Heart left ventricle (tissue), 16 donors: ENCODE measurements at regions not wholly inside any gene's neighbourhood (a gene's known extent, or its start where the extent isn't known, plus 50 kb on each side); places are given as distances from the start of the nearest gene placed in this dataset.
A peak's percentile ranks its signal among the peaks of the same experiment; 100 is the strongest.

Source experiments
- ATAC-seq, 4 donors: fragments of 200-7000 bp; cut with Tn5 transposase; one replicate each; pipeline ENCODE4 v1.9.1; 2020 to 2022; ENCODE audit warnings: moderate library complexity in 4 of 4, mild to moderate bottlenecking in 3 of 4, moderate number of reproducible peaks in 1 of 4
- DNase-seq, 5 donors: peaks; one replicate each; pipeline ENCODE4 v3.0.0-alpha.2; 2020
- H3K27ac ChIP-seq, 12 donors: fragments of 200-600 bp; sonication (generic) in 4 of 12; one replicate each; pipeline versions ENCODE4 v1.5.0 to v1.8.0; 2016 to 2022; ENCODE audit warnings: mild to moderate bottlenecking in 2 of 12
- H3K27me3 ChIP-seq, 9 donors: fragments of 200-600 bp; sonication (generic) in 2 of 9; one replicate each; pipeline versions ENCODE4 v1.5.1 to v1.8.0; 2016 to 2022; ENCODE audit warnings: mild to moderate bottlenecking in 3 of 9
- H3K36me3 ChIP-seq, 9 donors: fragments of 200-600 bp; sonication (generic) in 2 of 9; one replicate each; pipeline versions ENCODE4 v1.5.0 to v1.8.0; 2018 to 2022; ENCODE audit warnings: mild to moderate bottlenecking in 2 of 9
- H3K4me1 ChIP-seq, 12 donors: fragments of 200-600 bp; sonication (generic) in 4 of 12; one replicate each; pipeline versions ENCODE4 v1.5.0 to v1.8.0; 2016 to 2022; ENCODE audit warnings: mild to moderate bottlenecking in 3 of 12
- H3K4me3 ChIP-seq, 12 donors: fragments of 200-600 bp; sonication (generic) in 4 of 12; one replicate each; pipeline versions ENCODE4 v1.5.0 to v1.8.0; 2017 to 2022; ENCODE audit warnings: mild to moderate bottlenecking in 9 of 12, moderate library complexity in 4 of 12
- H3K9me3 ChIP-seq, 12 donors: fragments of 200-600 bp; sonication (generic) in 4 of 12; one replicate each; pipeline versions ENCODE4 v1.5.0 to v1.8.0; 2016 to 2022; ENCODE audit warnings: mild to moderate bottlenecking in 1 of 12
- POLR2A ChIP-seq, 2 donors: fragments of 450-650 bp; IDR thresholded peaks; one replicate each; pipeline ENCODE4 v1.6.1; 2017; ENCODE audit warnings: antibody characterized with exemption in 2 of 2, mild to moderate bottlenecking in 2 of 2, moderate library complexity in 2 of 2
- WGBS, 4 donors: extraction: QIAGEN DNeasy Blood & Tissue Kit in 2 of 4; methylation state at CpG; one replicate each; pipeline versions ENCODE4 v1.1.5 to v1.1.7; 2013 to 2018; 5-methylcytosine and 5-hydroxymethylcytosine counted together
- intact Hi-C, 10 donors: fragments of 100-400 bp; cut with DNase I; formaldehyde crosslinking; loops; one replicate each; pipeline versions ENCODE4 v1.11.1 to v1.14.2; 2022
- TF ChIP-seq, protein P1 (sequence below), 12 donors: fragments of 200-600 bp; sonication (generic) in 4 of 12; IDR thresholded peaks; one replicate each; pipeline versions ENCODE4 v1.5.0 to v1.8.0; 2018 to 2022; ENCODE audit warnings: antibody characterized with exemption in 12 of 12, mild to moderate bottlenecking in 5 of 12
- donor health status: ischemic (EF 13 %, LVEDD 7.1; RV severe dilation, severe dysfunction).
- donor health status: healthy with polysubstance abuse.
- donor health status: DM: no; HTN: yes; CAD: no.
- donor health status: DM: no; HTN: no; CAD: no.
- donor health status: ischemic (EF 25% LVEDD 6.9; RV normal size, moderate dysfunction).
- donor health status: ischemic (EF 25% LVEDD 5.7; RV mildly dilated, moderate dysfunction).
- donor health status: healthy.
- donor health status: DM: yes; HTN: yes; CAD: no.
- donor health status: ischemic (EF 35%, LVEDD 5.7; RV mildly dilated, moderate dysfunction).
- donor health status: nonischemic (EF 11% LVEDD 7.7; RV severe dilation, severe dysfunction).
- donor health status: DM: yes; HTN: yes; CAD: no.
- donor health status: PGD.
- donor health status: ischemic (EF 29% LVEDD 5.4; RV normal size, mild dysfunction).
- donor health status: nonischemic (EF 23%, LVEDD 6.1; RV moderate dilation, normal function).

- intact Hi-C loops, result no loop called here
- no peak overlapping the region for H3K4me3 ChIP-seq
- H3K9me3 ChIP-seq, result peaks cover 0 to 35% (median 11%) of the 10 kb centered on the region in 12 donors
- TF ChIP-seq, protein P1, sequence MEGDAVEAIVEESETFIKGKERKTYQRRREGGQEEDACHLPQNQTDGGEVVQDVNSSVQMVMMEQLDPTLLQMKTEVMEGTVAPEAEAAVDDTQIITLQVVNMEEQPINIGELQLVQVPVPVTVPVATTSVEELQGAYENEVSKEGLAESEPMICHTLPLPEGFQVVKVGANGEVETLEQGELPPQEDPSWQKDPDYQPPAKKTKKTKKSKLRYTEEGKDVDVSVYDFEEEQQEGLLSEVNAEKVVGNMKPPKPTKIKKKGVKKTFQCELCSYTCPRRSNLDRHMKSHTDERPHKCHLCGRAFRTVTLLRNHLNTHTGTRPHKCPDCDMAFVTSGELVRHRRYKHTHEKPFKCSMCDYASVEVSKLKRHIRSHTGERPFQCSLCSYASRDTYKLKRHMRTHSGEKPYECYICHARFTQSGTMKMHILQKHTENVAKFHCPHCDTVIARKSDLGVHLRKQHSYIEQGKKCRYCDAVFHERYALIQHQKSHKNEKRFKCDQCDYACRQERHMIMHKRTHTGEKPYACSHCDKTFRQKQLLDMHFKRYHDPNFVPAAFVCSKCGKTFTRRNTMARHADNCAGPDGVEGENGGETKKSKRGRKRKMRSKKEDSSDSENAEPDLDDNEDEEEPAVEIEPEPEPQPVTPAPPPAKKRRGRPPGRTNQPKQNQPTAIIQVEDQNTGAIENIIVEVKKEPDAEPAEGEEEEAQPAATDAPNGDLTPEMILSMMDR (IDR thresholded peaks at IDR 0.05), result peak; percentile 31 to 54 (median 42)
- no peak for TF ChIP-seq POLR2A (IDR thresholded peaks at IDR 0.05)
- H3K36me3 ChIP-seq, result no peaks in the 10 kb centered on the region
- ATAC-seq (peak; percentile 73 to 90 (median 85)), DNase-seq (peak in 4 of 5 donors; percentile 23 to 55 (median 32))
- H3K4me1 ChIP-seq, result peaks cover 0 to 7% (median 0%) of the 10 kb centered on the region in 12 donors
- 36 to 52% (median 43%) methylated on average over 2 of the region's 2 CpGs; no CpG with 5 or more reads in 1 of the 4 donors for WGBS, 4 donors
- H3K27me3 ChIP-seq, result no peaks in the 10 kb centered on the region
- no peak overlapping the region for H3K27ac ChIP-seq
These were observed 129.8 kb downstream of the SATB1 start for GRCh38 chr3:18295171-18295920.

GRCh38 chr3:18290157-18290556 is 135.0 kb downstream of the SATB1 start:
- intact Hi-C loops, result no loop called here
- Histone ChIP-seq H3K9me3 (peaks cover 0 to 8% (median 0%) of the 10 kb centered on the region in 12 donors), H3K4me1 (peaks cover 0 to 7% (median 0%) of the 10 kb centered on the region in 12 donors), H3K27me3 (no peaks in the 10 kb centered on the region), H3K27ac (no peak overlapping the region), H3K4me3 (no peak overlapping the region), H3K36me3 (no peaks in the 10 kb centered on the region)
- TF ChIP-seq, protein P1 (IDR thresholded peaks at IDR 0.05), result no peak
- TF ChIP-seq POLR2A (IDR thresholded peaks at IDR 0.05), result no peak
- no peak for DNase-seq
- ATAC-seq, result no peak

DNA sequence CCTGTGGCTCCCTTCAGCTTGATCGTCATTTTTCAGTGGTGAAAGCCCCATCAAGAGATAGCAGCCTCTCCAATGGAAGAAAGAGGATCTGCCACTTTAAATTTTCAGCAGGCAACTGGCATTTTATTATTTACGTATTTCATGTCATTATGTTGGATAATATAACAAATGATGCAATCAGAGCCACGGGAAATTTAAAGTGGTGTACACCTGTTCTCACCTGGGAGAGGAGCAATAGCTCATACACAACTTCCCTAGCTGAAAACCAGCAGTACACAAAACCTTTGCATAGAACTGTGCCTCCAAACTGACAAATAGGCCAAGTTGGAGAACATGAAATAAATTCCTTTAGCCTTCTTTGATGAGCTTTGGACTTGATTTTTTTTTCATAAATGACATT is 136.9 kb downstream of the SATB1 start:
- Histone ChIP-seq H3K27ac (no peak overlapping the region), H3K9me3 (peaks cover 0 to 3% (median 0%) of the 10 kb centered on the region in 12 donors), H3K4me3 (no peak overlapping the region), H3K27me3 (no peaks in the 10 kb centered on the region), H3K36me3 (no peaks in the 10 kb centered on the region), H3K4me1 (no peaks in the 10 kb centered on the region)
- ATAC-seq, result no peak
- TF ChIP-seq, protein P1 (IDR thresholded peaks at IDR 0.05), result no peak
- no peak for TF ChIP-seq POLR2A (IDR thresholded peaks at IDR 0.05)
- 49 to 62% (median 58%) methylated on average over 3 of the region's 3 CpGs for WGBS, 4 donors
- no peak for DNase-seq
- intact Hi-C loops, result no loop called here

GRCh38 chr3:18284716-18285115 is 140.4 kb downstream of the SATB1 start:
- intact Hi-C loops, result no loop called here
- H3K4me1 ChIP-seq, result no peaks in the 10 kb centered on the region
- no peak for TF ChIP-seq POLR2A (IDR thresholded peaks at IDR 0.05)
- TF ChIP-seq, protein P1 (IDR thresholded peaks at IDR 0.05), result no peak
- 93 to 97% (median 96%) methylated on average over 2 of the region's 2 CpGs for WGBS, 4 donors
- H3K27me3 ChIP-seq, result no peaks in the 10 kb centered on the region
- H3K4me3 ChIP-seq, result no peak overlapping the region
- H3K27ac ChIP-seq, result no peak overlapping the region
- DNase-seq (no peak), ATAC-seq (no peak)
- no peaks in the 10 kb centered on the region for H3K9me3 ChIP-seq
- no peaks in the 10 kb centered on the region for H3K36me3 ChIP-seq
